DND-41 (cell line): ENCODE measurements at regions not wholly inside any gene's neighbourhood (a gene's known extent, or its start where the extent isn't known, plus 50 kb on each side); places are given as distances from the start of the nearest gene placed in this dataset.

Experiments
- ATAC-seq: fragments of 200-7000 bp; cut with Tn5 transposase; 3 replicates; pipeline ENCODE4 v1.9.1; 2021; ENCODE audit warnings: low read depth; ENCODE audit not compliant: insufficient read depth
- DNase-seq: peaks from one replicate; pipeline ENCODE4 v3.0.0-alpha.2; 2020
- H2AFZ ChIP-seq: 2 replicates; pipeline ENCODE4 v1.6.0; 2012; ENCODE audit warnings: low read depth, low read length
- H3K27ac ChIP-seq: 2 replicates; pipeline ENCODE4 v1.5.1; 2012; ENCODE audit warnings: low read length, inconsistent platforms
- H3K27me3 ChIP-seq: fragments of 200-600 bp; sonication (generic); 2 replicates; pipeline ENCODE4 v1.6.0; 2012; ENCODE audit warnings: low read length, mild to moderate bottlenecking, inconsistent platforms; ENCODE audit not compliant: insufficient read depth, poor library complexity
- H3K36me3 ChIP-seq: 2 replicates; pipeline ENCODE4 v1.5.1; 2012; ENCODE audit warnings: low read length, inconsistent platforms; ENCODE audit not compliant: insufficient read depth
- H3K4me1 ChIP-seq: 2 replicates; pipeline ENCODE4 v1.5.1; 2012; ENCODE audit warnings: mild to moderate bottlenecking, low read length; ENCODE audit not compliant: insufficient read depth
- H3K4me2 ChIP-seq: 2 replicates; pipeline ENCODE4 v1.6.0; 2012; ENCODE audit warnings: mild to moderate bottlenecking, moderate library complexity, low read length, inconsistent platforms; ENCODE audit not compliant: insufficient read depth
- H3K4me3 ChIP-seq, 2 experiments: fragments of 200-600 bp in 1 of 2; shearing (Covaris generic) in 1 of 2; 2 replicates each; pipeline ENCODE4 v1.5.1; 2012 to 2016; ENCODE audit warnings: inconsistent platforms in 2 of 2, low read length in 2 of 2, mild to moderate bottlenecking in 2 of 2, low read depth in 1 of 2, moderate library complexity in 1 of 2
- H3K79me2 ChIP-seq: 2 replicates; pipeline ENCODE4 v1.6.0; 2012; ENCODE audit warnings: low read length, inconsistent platforms; ENCODE audit not compliant: insufficient read depth
- H3K9ac ChIP-seq: 2 replicates; pipeline ENCODE4 v1.6.0; 2012; ENCODE audit warnings: low read depth, mild to moderate bottlenecking, inconsistent platforms, low read length, moderate library complexity
- H3K9me3 ChIP-seq: 2 replicates; pipeline ENCODE4 v1.5.1; 2012; ENCODE audit warnings: low read length, moderate library complexity, mild to moderate bottlenecking, inconsistent platforms; ENCODE audit not compliant: insufficient read depth, severe bottlenecking
- H4K20me1 ChIP-seq: 2 replicates; pipeline ENCODE4 v1.6.0; 2012; ENCODE audit warnings: low read length; ENCODE audit not compliant: insufficient read depth
- EZH2 ChIP-seq: IDR thresholded peaks from 3 replicates; pipeline ENCODE4 v1.6.1; 2012; ENCODE audit warnings: borderline replicate concordance, low read depth, mild to moderate bottlenecking, moderate library complexity, low read length, inconsistent platforms; ENCODE audit not compliant: severe bottlenecking
- TF ChIP-seq, protein P1 (sequence below): IDR thresholded peaks from 2 replicates; pipeline ENCODE4 v1.5.1; 2012; ENCODE audit warnings: borderline replicate concordance, low read length, moderate library complexity, mild to moderate bottlenecking; ENCODE audit not compliant: poor library complexity, severe bottlenecking; ENCODE audit errors: extremely low read depth

DNA sequence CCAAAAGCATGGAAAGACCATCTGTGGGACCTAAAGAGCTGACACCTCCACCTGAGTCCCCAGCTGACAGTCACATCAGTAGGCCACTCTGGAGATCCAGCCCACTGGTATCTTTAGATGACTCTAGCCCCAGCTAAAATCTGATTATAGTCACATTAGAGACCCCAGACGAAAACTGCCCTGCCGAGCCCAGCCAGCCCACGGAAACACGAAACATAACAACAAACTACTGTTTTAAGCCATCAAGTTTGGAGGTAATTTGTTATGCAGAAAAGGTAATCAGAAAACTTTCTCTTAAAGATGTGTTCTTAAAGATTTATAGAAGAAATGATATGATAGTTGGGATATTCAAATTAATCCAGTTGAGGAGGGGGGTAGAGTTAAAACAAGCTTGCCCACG is 175.7 kb downstream of the DHX15 start:
- no peaks in the 10 kb centered on the region for H4K20me1 ChIP-seq
- no peaks in the 10 kb centered on the region for H3K79me2 ChIP-seq
- H3K4me2 ChIP-seq, result no peak overlapping the region
- no peak overlapping the region for H3K4me3 ChIP-seq
- H3K4me1 ChIP-seq, result no peaks in the 10 kb centered on the region
- H3K27ac ChIP-seq, result no peak overlapping the region
- H3K9ac ChIP-seq, result no peak overlapping the region
- no peak for TF ChIP-seq EZH2
- TF ChIP-seq, protein P1, sequence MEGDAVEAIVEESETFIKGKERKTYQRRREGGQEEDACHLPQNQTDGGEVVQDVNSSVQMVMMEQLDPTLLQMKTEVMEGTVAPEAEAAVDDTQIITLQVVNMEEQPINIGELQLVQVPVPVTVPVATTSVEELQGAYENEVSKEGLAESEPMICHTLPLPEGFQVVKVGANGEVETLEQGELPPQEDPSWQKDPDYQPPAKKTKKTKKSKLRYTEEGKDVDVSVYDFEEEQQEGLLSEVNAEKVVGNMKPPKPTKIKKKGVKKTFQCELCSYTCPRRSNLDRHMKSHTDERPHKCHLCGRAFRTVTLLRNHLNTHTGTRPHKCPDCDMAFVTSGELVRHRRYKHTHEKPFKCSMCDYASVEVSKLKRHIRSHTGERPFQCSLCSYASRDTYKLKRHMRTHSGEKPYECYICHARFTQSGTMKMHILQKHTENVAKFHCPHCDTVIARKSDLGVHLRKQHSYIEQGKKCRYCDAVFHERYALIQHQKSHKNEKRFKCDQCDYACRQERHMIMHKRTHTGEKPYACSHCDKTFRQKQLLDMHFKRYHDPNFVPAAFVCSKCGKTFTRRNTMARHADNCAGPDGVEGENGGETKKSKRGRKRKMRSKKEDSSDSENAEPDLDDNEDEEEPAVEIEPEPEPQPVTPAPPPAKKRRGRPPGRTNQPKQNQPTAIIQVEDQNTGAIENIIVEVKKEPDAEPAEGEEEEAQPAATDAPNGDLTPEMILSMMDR, result no peak
- no peak overlapping the region for H2AFZ ChIP-seq
- ATAC-seq, result no peak
- peaks cover 2% of the 10 kb centered on the region for H3K27me3 ChIP-seq
- no peak for DNase-seq
- no peaks in the 10 kb centered on the region for H3K36me3 ChIP-seq
- H3K9me3 ChIP-seq, result no peaks in the 10 kb centered on the region

DNA sequence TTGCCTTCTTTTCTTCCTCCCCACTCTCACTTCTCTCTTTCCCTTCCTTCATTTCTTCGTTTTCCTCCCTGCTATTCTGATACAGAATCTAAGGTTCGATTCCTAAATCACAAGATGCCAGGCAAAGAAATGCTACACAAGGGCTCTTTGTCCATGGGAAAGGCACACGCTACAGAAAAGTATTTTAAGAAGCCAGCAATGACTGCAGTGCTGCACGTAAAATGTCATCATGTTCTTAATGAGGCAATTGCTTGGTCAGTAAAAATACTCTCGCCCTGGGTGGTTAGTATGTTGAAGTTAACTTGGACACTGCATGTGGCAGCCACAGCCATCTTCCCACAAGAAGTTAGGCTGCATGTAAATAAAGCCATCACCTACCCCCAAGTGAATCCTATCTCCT is 178.4 kb downstream of the DHX15 start:
- ATAC-seq (no peak), DNase-seq (no peak)
- no peak overlapping the region for H3K27ac ChIP-seq
- H3K4me2 ChIP-seq, result no peak overlapping the region
- H3K27me3 ChIP-seq, result peaks cover 2% of the 10 kb centered on the region
- H3K79me2 ChIP-seq, result no peaks in the 10 kb centered on the region
- no peak overlapping the region for H3K9ac ChIP-seq
- no peaks in the 10 kb centered on the region for H3K9me3 ChIP-seq
- no peak overlapping the region for H3K4me3 ChIP-seq
- H3K36me3 ChIP-seq, result no peaks in the 10 kb centered on the region
- TF ChIP-seq, protein P1, result no peak
- no peak for TF ChIP-seq EZH2
- H2AFZ ChIP-seq, result no peak overlapping the region
- no peaks in the 10 kb centered on the region for H3K4me1 ChIP-seq
- no peaks in the 10 kb centered on the region for H4K20me1 ChIP-seq

DNA sequence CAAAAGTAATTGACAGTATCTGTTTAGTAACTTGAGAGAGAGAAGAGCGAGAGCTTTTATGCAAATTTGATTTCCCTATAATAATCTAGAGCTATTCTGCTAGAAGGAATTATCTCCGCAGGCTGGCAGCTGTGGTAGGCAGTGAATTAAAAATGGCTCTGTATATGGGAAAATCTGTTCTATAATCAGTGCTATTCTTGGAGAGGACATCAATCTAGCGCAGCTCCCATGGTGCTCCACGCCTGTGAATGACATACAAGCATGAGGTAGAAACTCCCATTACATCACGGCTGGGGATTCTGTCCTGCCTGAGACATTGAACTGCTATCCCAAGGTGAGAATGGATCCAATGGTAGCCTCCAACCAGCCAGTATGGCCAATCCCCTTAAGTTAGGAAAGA is 179.0 kb downstream of the DHX15 start:
- no peaks in the 10 kb centered on the region for H3K9me3 ChIP-seq
- no peaks in the 10 kb centered on the region for H3K4me1 ChIP-seq
- no peak overlapping the region for H2AFZ ChIP-seq
- no peaks in the 10 kb centered on the region for H4K20me1 ChIP-seq
- DNase-seq (no peak), ATAC-seq (no peak)
- H3K9ac ChIP-seq, result no peak overlapping the region
- peaks cover 2% of the 10 kb centered on the region for H3K27me3 ChIP-seq
- no peaks in the 10 kb centered on the region for H3K36me3 ChIP-seq
- H3K4me3 ChIP-seq, result no peak overlapping the region
- H3K27ac ChIP-seq, result no peak overlapping the region
- no peak overlapping the region for H3K4me2 ChIP-seq
- TF ChIP-seq, protein P1, result no peak
- TF ChIP-seq EZH2, result no peak
- no peaks in the 10 kb centered on the region for H3K79me2 ChIP-seq

DNA sequence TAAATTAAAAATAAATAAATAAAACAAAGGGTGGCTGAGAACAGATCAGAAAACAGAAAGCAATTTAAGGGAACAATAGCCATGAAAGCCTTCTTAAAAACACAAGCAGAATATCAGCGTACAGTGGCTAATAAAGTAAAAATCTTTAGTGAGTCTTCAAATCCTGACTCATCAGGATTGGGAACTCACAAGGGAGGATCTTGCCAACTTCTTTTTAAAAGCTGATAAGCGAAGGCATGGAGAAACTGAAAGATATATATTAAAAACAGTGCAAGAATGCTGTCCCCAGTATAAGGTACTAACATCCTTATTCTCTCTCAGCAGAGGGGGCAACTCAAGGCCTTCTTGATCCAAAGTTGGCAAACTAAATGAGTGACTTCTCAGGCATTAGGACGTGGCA is 180.1 kb downstream of the DHX15 start:
- H3K9me3 ChIP-seq, result no peaks in the 10 kb centered on the region
- no peak overlapping the region for H2AFZ ChIP-seq
- H3K4me2 ChIP-seq, result no peak overlapping the region
- H4K20me1 ChIP-seq, result no peaks in the 10 kb centered on the region
- no peak overlapping the region for H3K9ac ChIP-seq
- no peaks in the 10 kb centered on the region for H3K4me1 ChIP-seq
- TF ChIP-seq, protein P1, result no peak
- TF ChIP-seq EZH2, result no peak
- H3K27me3 ChIP-seq, result peaks cover 2% of the 10 kb centered on the region
- H3K27ac ChIP-seq, result no peak overlapping the region
- ATAC-seq (no peak), DNase-seq (no peak)
- no peaks in the 10 kb centered on the region for H3K79me2 ChIP-seq
- H3K36me3 ChIP-seq, result no peaks in the 10 kb centered on the region
- H3K4me3 ChIP-seq, result no peak overlapping the region
